DND-41 (cell line): ENCODE measurements at regions not wholly inside any gene's neighbourhood (a gene's known extent, or its start where the extent isn't known, plus 50 kb on each side); places are given as distances from the start of the nearest gene placed in this dataset.

ENCODE experiments used
- EZH2 ChIP-seq: IDR thresholded peaks from 3 replicates; pipeline ENCODE4 v1.6.1; 2012; ENCODE audit warnings: borderline replicate concordance, low read depth, mild to moderate bottlenecking, moderate library complexity, low read length, inconsistent platforms; ENCODE audit not compliant: severe bottlenecking
- TF ChIP-seq, protein P1 (sequence below): IDR thresholded peaks from 2 replicates; pipeline ENCODE4 v1.5.1; 2012; ENCODE audit warnings: borderline replicate concordance, low read length, moderate library complexity, mild to moderate bottlenecking; ENCODE audit not compliant: poor library complexity, severe bottlenecking; ENCODE audit errors: extremely low read depth

DNA sequence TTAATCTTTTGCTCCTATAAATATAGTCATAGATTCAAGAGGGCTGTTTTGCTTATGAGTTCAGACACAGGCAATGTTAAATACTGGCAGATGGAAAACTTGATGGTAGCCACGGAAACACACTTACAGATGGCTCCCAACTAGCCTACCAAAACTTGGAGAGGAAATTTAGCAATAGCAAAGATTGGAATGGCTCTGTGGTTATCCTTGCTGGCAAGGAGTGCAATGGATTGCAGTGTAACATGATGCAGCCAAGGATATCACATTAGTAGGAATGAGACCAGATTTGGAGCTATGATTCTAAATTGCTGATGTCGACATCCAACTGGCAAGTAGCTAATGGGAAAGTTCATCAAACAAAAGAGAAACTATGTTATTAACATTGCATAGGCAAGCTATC lies 791.0 kb upstream of the DIAPH2 start:
- TF ChIP-seq, protein P1, sequence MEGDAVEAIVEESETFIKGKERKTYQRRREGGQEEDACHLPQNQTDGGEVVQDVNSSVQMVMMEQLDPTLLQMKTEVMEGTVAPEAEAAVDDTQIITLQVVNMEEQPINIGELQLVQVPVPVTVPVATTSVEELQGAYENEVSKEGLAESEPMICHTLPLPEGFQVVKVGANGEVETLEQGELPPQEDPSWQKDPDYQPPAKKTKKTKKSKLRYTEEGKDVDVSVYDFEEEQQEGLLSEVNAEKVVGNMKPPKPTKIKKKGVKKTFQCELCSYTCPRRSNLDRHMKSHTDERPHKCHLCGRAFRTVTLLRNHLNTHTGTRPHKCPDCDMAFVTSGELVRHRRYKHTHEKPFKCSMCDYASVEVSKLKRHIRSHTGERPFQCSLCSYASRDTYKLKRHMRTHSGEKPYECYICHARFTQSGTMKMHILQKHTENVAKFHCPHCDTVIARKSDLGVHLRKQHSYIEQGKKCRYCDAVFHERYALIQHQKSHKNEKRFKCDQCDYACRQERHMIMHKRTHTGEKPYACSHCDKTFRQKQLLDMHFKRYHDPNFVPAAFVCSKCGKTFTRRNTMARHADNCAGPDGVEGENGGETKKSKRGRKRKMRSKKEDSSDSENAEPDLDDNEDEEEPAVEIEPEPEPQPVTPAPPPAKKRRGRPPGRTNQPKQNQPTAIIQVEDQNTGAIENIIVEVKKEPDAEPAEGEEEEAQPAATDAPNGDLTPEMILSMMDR = no peak
- TF ChIP-seq EZH2 = no peak
